Colonic mucosa (tissue), 4 donors: ENCODE measurements at regions not wholly inside any gene's neighbourhood (a gene's known extent, or its start where the extent isn't known, plus 50 kb on each side); places are given as distances from the start of the nearest gene placed in this dataset.

ENCODE experiments used
- DNase-seq: peaks from one replicate; pipeline ENCODE4 v3.0.0-alpha.2; 2020
- H3K27ac ChIP-seq: fragments of 200-600 bp; one replicate; pipeline ENCODE4 v1.8.0; 2021
- H3K27me3 ChIP-seq: fragments of 200-600 bp; one replicate; pipeline ENCODE4 v1.8.0; 2021
- H3K36me3 ChIP-seq: fragments of 200-600 bp; one replicate; pipeline ENCODE4 v1.8.0; 2021
- H3K4me1 ChIP-seq: fragments of 200-600 bp; one replicate; pipeline ENCODE4 v1.8.0; 2021; ENCODE audit warnings: mild to moderate bottlenecking
- H3K4me3 ChIP-seq: fragments of 200-600 bp; one replicate; pipeline ENCODE4 v1.8.0; 2021
- H3K9ac ChIP-seq, 2 donors: one replicate each; pipeline ENCODE4 v1.7.0; 2013; ENCODE audit warnings: control low read depth in 2 of 2, low read depth in 2 of 2, low read length in 2 of 2
- H3K9me3 ChIP-seq: fragments of 200-600 bp; one replicate; pipeline ENCODE4 v1.8.0; 2021
- intact Hi-C: fragments of 100-400 bp; cut with DNase I; formaldehyde crosslinking; loops from one replicate; pipeline ENCODE4 v1.14.1; 2022
- TF ChIP-seq, protein P1 (sequence below): fragments of 200-600 bp; IDR thresholded peaks from one replicate; pipeline ENCODE4 v1.8.0; 2022; ENCODE audit warnings: antibody characterized with exemption, mild to moderate bottlenecking
- donor health status: healthy.
- donor health status: DM: no; HTN: no; CAD: no.
- donor health status: DM: no; HTN: no; CAD: no.

DNA sequence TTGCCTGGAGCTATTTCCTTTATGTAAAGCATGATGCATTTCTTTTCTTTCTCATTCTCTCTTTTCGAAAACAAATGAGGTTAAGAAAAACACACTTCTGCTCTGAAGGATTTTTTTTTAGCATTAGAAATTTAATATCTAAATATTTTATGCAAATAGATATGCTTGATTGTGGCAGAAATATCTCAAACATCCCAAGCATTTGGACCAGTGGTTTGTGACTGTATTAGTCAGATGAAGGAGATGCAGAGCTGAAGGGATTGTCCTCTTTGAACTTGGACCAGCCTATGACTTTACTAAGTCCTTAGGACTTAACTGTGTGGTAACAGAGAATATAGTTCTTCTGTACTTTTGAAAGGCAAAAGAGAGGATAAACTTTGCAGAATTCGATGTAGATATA is 335.9 kb upstream of the NT5C1B start:
- DNase-seq = no peak
- intact Hi-C loops = no loop called here
- H3K27me3 ChIP-seq = no peaks in the 10 kb centered on the region
- no peaks in the 10 kb centered on the region for H3K4me1 ChIP-seq
- TF ChIP-seq, protein P1, sequence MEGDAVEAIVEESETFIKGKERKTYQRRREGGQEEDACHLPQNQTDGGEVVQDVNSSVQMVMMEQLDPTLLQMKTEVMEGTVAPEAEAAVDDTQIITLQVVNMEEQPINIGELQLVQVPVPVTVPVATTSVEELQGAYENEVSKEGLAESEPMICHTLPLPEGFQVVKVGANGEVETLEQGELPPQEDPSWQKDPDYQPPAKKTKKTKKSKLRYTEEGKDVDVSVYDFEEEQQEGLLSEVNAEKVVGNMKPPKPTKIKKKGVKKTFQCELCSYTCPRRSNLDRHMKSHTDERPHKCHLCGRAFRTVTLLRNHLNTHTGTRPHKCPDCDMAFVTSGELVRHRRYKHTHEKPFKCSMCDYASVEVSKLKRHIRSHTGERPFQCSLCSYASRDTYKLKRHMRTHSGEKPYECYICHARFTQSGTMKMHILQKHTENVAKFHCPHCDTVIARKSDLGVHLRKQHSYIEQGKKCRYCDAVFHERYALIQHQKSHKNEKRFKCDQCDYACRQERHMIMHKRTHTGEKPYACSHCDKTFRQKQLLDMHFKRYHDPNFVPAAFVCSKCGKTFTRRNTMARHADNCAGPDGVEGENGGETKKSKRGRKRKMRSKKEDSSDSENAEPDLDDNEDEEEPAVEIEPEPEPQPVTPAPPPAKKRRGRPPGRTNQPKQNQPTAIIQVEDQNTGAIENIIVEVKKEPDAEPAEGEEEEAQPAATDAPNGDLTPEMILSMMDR = no peak
- H3K4me3 ChIP-seq = no peak overlapping the region
- no peaks in the 10 kb centered on the region for H3K9me3 ChIP-seq
- H3K27ac ChIP-seq = no peak overlapping the region
- H3K36me3 ChIP-seq = no peaks in the 10 kb centered on the region
- no peak overlapping the region for H3K9ac ChIP-seq

DNA sequence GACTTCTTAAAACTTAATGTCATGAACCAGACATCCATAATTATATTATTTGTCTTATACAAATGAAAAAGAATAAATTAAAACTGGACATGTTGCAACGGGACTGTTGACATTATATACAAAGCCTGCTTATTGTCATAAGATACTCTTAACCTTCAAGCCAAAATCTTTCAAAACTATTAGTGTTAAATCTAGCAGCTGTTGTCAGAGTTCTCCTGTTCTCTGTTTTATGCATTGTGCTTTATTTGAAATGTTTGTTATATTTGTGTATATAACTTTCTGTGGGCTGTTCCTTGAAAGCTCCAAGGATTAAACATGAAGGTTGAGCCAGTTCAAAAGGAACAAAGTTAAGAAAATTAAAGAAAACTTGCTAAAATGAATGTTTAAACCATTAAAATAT is 335.5 kb upstream of the NT5C1B start:
- Histone ChIP-seq H3K4me3 (no peak overlapping the region), H3K9me3 (no peaks in the 10 kb centered on the region), H3K27me3 (no peaks in the 10 kb centered on the region), H3K36me3 (no peaks in the 10 kb centered on the region), H3K9ac (no peak overlapping the region), H3K27ac (no peak overlapping the region), H3K4me1 (no peaks in the 10 kb centered on the region)
- TF ChIP-seq, protein P1 = no peak
- no peak for DNase-seq
- intact Hi-C loops = no loop called here

DNA sequence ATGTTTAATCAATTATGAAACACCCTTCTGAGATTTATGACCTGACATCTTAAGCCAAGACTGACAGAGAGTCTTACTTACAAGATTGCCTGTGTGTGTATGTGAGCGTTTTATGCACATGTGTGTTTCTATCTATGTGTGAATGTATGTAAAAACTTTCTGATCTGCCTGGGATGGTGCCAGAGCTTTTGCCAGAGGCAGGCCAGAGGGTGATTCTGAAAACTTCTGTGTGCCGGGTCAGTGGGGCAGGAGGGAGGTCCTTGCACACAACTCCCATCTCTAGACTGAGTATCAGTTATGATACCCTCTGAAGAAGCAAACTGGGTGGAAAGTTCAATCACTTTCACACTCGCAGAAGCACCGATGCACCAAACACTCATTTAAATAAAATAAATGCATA is 335.0 kb upstream of the NT5C1B start:
- no peaks in the 10 kb centered on the region for H3K9me3 ChIP-seq

DNA sequence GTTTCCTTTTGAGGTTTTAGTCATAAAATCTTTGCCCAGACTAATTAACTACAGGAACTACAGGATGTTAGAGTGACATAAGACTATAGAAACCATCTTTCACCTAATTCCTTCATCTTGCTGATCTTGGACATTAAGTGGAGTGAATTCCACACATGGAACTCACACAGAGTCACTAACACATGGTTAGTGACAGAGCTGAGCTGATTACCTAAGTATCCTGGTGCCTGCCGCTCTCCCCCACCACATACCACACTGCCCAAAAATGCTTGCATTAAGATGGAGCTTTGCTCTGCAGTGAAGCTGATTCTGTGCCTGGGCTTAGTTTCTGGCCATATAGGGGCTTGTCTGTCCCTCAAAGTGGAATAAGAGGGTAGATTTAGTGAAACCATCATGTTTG is 332.9 kb upstream of the NT5C1B start:
- TF ChIP-seq, protein P1 = no peak
- H3K9ac ChIP-seq = no peak overlapping the region
- no peaks in the 10 kb centered on the region for H3K4me1 ChIP-seq
- H3K36me3 ChIP-seq = no peaks in the 10 kb centered on the region
- H3K9me3 ChIP-seq = no peaks in the 10 kb centered on the region
- H3K27me3 ChIP-seq = no peaks in the 10 kb centered on the region
- no peak overlapping the region for H3K4me3 ChIP-seq
- intact Hi-C loops = no loop called here
- DNase-seq = no peak
- no peak overlapping the region for H3K27ac ChIP-seq

More for the DNA sequence above, 335.0 kb upstream of the NT5C1B start:
- H3K27me3 ChIP-seq = no peaks in the 10 kb centered on the region
- H3K9ac ChIP-seq = no peak overlapping the region
- no peak for DNase-seq
- no peaks in the 10 kb centered on the region for H3K4me1 ChIP-seq
- no peak overlapping the region for H3K27ac ChIP-seq
- H3K4me3 ChIP-seq = no peak overlapping the region
- H3K36me3 ChIP-seq = no peaks in the 10 kb centered on the region
- TF ChIP-seq, protein P1 = no peak
- intact Hi-C loops = no loop called here

DNA sequence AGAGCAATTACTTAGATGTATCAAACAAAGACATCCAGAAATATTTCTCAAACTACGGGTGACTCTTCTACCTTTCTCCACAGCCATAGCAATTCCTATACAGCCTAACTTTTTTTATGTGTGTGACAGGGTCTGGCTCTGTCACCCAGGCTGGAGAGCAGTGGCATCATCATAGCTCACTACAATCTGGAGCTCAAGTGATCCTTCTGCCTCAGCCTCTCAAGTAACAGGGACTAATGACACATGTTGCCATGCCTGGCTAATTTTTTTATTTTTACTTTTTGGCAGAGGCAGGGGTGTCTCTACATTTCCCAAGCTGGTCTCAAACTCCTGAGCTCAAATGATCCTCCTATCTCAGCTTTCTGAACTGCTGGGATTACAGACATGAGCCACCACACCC is 328.9 kb upstream of the NT5C1B start:
- no peaks in the 10 kb centered on the region for H3K27me3 ChIP-seq
- intact Hi-C loops = no loop called here
- H3K27ac ChIP-seq = no peak overlapping the region
- TF ChIP-seq, protein P1 = no peak
- no peak overlapping the region for H3K4me3 ChIP-seq
- no peak overlapping the region for H3K9ac ChIP-seq
- no peaks in the 10 kb centered on the region for H3K9me3 ChIP-seq
- no peak for DNase-seq
- no peaks in the 10 kb centered on the region for H3K36me3 ChIP-seq
- H3K4me1 ChIP-seq = no peaks in the 10 kb centered on the region

DNA sequence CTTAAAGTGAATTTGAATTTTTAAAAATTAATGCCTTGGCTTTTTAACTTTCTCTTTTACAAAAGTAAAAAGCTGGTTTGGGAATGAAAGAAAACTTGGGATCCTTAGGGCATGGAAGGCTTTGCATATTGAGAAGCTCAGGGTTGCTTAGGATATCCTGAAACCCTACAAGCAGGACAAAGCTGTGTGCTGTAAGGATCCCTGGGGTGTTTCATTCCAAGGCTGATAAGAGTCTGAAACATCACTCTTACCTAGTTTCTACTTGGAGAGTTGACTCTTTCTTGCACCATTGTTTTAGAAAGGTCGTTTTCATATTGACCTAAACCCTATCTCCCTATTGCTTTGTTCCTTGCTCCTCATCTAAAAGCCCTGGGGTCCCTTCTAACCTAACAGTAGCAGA is 325.9 kb upstream of the NT5C1B start:
- no peaks in the 10 kb centered on the region for H3K27me3 ChIP-seq
- no peak for DNase-seq
- TF ChIP-seq, protein P1 = no peak
- H3K9me3 ChIP-seq = no peaks in the 10 kb centered on the region
- H3K36me3 ChIP-seq = no peaks in the 10 kb centered on the region
- H3K9ac ChIP-seq = no peak overlapping the region
- no peak overlapping the region for H3K27ac ChIP-seq
- intact Hi-C loops = no loop called here
- no peaks in the 10 kb centered on the region for H3K4me1 ChIP-seq
- no peak overlapping the region for H3K4me3 ChIP-seq
